HepG2 (cell line): ENCODE measurements at regions not wholly inside any gene's neighbourhood (a gene's known extent, or its start where the extent isn't known, plus 50 kb on each side); places are given as distances from the start of the nearest gene placed in this dataset.

Experiments
- ATAC-seq: fragments of 200-7000 bp; cut with Tn5 transposase; 3 replicates; pipeline ENCODE4 v1.9.1; 2020; ENCODE audit warnings: mild to moderate bottlenecking, moderate library complexity
- BruUV-seq: library from RNA; stranded (reverse); fragments of 400-500 nt; replicated peaks from 2 replicates; lab custom pipeline; 2021; lab: Mats Ljungman, UMichigan
- CTCF ChIA-PET: fragments of 300-600 bp; formaldehyde crosslinking; extraction: SDS; loops from one replicate; lab custom pipeline; 2021; ENCODE audit warnings: low total read pairs, inconsistent platforms, low intra/inter-chr PET ratio; lab: Yijun Ruan, JAX
- POLR2A ChIA-PET: fragments of 350-600 bp; sonication (Branson Sonifier 250); formaldehyde crosslinking; loops from one replicate; lab custom pipeline; 2020; ENCODE audit warnings: antibody characterized with exemption, inconsistent platforms; lab: Yijun Ruan, JAX
- DNase-seq: peaks from one replicate; pipeline ENCODE4 v3.0.0-alpha.2; 2015; ENCODE audit warnings: low spot score
- FAIRE-seq: peaks from 3 replicates; lab custom pipeline; 2011; peaks lifted over from hg19 to GRCh38; lab: Jason Lieb, UNC
- H2AFZ ChIP-seq: one replicate; pipeline ENCODE4 v1.6.1; 2011; ENCODE audit warnings: low read length, inconsistent platforms
- H3K27ac ChIP-seq: fragments of 300-600 bp; 3 replicates; pipeline ENCODE4 v1.8.0; 2011; ENCODE audit warnings: mixed run types, mild to moderate bottlenecking, mixed read lengths, low read length, inconsistent platforms; ENCODE audit not compliant: insufficient read depth; ENCODE audit errors: extremely low read length
- H3K27me3 ChIP-seq, 2 experiments: fragments of 200-600 bp in 1 of 2; 2 replicates in 1 of 2; 3 replicates in 1 of 2; pipeline versions ENCODE4 v1.6.0 to v1.8.0; 2011; ENCODE audit warnings: low read length in 2 of 2, mild to moderate bottlenecking in 2 of 2, moderate library complexity in 2 of 2, inconsistent platforms in 1 of 2; ENCODE audit not compliant: insufficient read depth in 2 of 2, control insufficient read depth in 1 of 2
- H3K36me3 ChIP-seq, 2 experiments: fragments of 200-600 bp in 1 of 2; replicated peaks in 1 of 2; 2 replicates in 1 of 2; 3 replicates in 1 of 2; pipeline versions ENCODE4 v1.5.1 to v1.8.0; 2011; ENCODE audit warnings: low read length in 2 of 2, inconsistent platforms in 1 of 2; ENCODE audit not compliant: insufficient read depth in 2 of 2, control insufficient read depth in 1 of 2
- H3K4me1 ChIP-seq: 2 replicates; pipeline ENCODE4 v1.5.1; 2012; ENCODE audit warnings: low read length, inconsistent platforms; ENCODE audit not compliant: insufficient read depth
- H3K4me2 ChIP-seq: 2 replicates; pipeline ENCODE4 v1.6.0; 2011; ENCODE audit warnings: low read depth, low read length, inconsistent platforms
- H3K4me3 ChIP-seq, 3 experiments: fragments of 200-600 bp in 1 of 3; sonication (generic), shearing (Covaris generic) in 1 of 3; replicated peaks in 1 of 3; 2 replicates each; pipeline ENCODE4 v1.5.1; 2011 to 2016; ENCODE audit warnings: low read length in 3 of 3, inconsistent platforms in 2 of 3, low read depth in 2 of 3, mild to moderate bottlenecking in 2 of 3, control low read depth in 1 of 3, mixed read lengths in 1 of 3; ENCODE audit not compliant: insufficient read depth in 1 of 3
- H3K79me2 ChIP-seq: one replicate; pipeline ENCODE4 v1.6.1; 2011; ENCODE audit warnings: low read length, inconsistent platforms; ENCODE audit not compliant: insufficient read depth
- H3K9ac ChIP-seq: 2 replicates; pipeline ENCODE4 v1.6.0; 2011; ENCODE audit warnings: mild to moderate bottlenecking, low read depth, low read length, inconsistent platforms; ENCODE audit not compliant: insufficient read depth
- H3K9me3 ChIP-seq: 2 replicates; pipeline ENCODE4 v1.5.1; 2012; ENCODE audit warnings: mild to moderate bottlenecking, low read length
- H4K20me1 ChIP-seq: 2 replicates; pipeline ENCODE4 v1.6.0; 2011; ENCODE audit warnings: inconsistent platforms, mild to moderate bottlenecking, low read length, moderate library complexity; ENCODE audit not compliant: insufficient read depth
- ARNT2 ChIP-seq: sonication (generic); formaldehyde crosslinking; IDR thresholded peaks from 2 replicates; pipeline ENCODE4 v1.8.0; 2022; ENCODE audit warnings: mild to moderate bottlenecking, low read depth, missing genetic modification reagents, moderate library complexity
- BORCS8-MEF2B ChIP-seq: sonication (generic); formaldehyde crosslinking; IDR thresholded peaks from 2 replicates; pipeline ENCODE4 v1.8.0; 2022; ENCODE audit warnings: mild to moderate bottlenecking, missing genetic modification reagents
- GATA4 ChIP-seq: sonication (generic); IDR thresholded peaks from 2 replicates; pipeline ENCODE4 v1.6.1; 2016; ENCODE audit warnings: antibody characterized with exemption, low read depth, borderline replicate concordance
- MXI1 ChIP-seq: IDR thresholded peaks from 3 replicates; pipeline ENCODE4 v1.6.1; 2012; ENCODE audit warnings: low read depth, low read length, inconsistent platforms, borderline replicate concordance
- SP2 ChIP-seq: sonication (generic); formaldehyde crosslinking; IDR thresholded peaks from 2 replicates; pipeline ENCODE4 v1.5.1; 2020; ENCODE audit warnings: mild to moderate bottlenecking, missing genetic modification reagents
- ZNF17 ChIP-seq: sonication (generic); formaldehyde crosslinking; IDR thresholded peaks from 2 replicates; pipeline ENCODE4 v1.5.0; 2020; ENCODE audit warnings: mild to moderate bottlenecking, missing genetic modification reagents
- ZNF34 ChIP-seq: sonication (generic); formaldehyde crosslinking; IDR thresholded peaks from 2 replicates; pipeline ENCODE4 v1.4.0; 2020; ENCODE audit warnings: mild to moderate bottlenecking, missing genetic modification reagents, borderline replicate concordance
- ZNF619 ChIP-seq: sonication (generic); formaldehyde crosslinking; IDR thresholded peaks from 2 replicates; pipeline ENCODE4 v1.4.0; 2020; ENCODE audit warnings: mild to moderate bottlenecking, missing genetic modification reagents
- WGBS: methylation state at CpG from one replicate; pipeline ENCODE4 v1.1.6; 2017; ENCODE audit warnings: low lambda C conversion rate; 5-methylcytosine and 5-hydroxymethylcytosine counted together
- in situ Hi-C: cut with HindIII; loops from 2 replicates; pipeline ENCODE4 v1.10.0; 2017; ENCODE audit warnings: low pct_unique_long_range_greater_than_20kb; ENCODE audit not compliant: extremely low pct_ligation_motif_present
- intact Hi-C: fragments of 100-400 bp; cut with micrococcal nuclease; formaldehyde crosslinking; loops from one replicate; pipeline ENCODE4 v1.10.0; 2022; ENCODE audit not compliant: unreplicated experiment

DNA sequence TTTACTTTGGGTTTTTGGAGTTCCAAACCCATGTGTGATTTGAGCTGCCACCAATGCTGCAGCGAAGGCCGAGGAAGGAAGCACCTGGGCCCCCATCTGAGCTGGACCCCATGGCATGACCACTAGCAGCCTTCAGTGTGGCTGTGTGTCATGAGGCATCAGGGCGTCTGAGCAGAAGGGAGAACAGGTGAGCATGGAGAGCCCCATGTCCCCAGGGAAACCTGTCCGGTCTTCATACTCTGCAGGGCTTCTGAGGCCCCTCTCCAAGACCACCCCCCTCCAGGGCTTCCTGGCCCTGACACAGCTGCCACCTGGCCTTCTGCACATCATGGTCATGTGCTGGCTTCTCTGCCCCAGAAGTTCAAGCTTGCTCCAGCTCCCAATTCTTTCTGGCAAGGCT is 169.1 kb upstream of the CST7 start:
- FAIRE-seq, result no peak
- in situ Hi-C loops, result loop anchor here (10.0 kb wide), 1 partner anchor 615 kb away; no protein-coding TSS in a partner anchor
- POLR2A ChIA-PET, result no interaction called here
- Histone ChIP-seq H3K36me3 (no peaks in the 10 kb centered on the region), H3K79me2 (no peaks in the 10 kb centered on the region), H4K20me1 (no peaks in the 10 kb centered on the region), H2AFZ (no peak overlapping the region), H3K27ac (no peak overlapping the region)
- no peak for DNase-seq
- intact Hi-C loops, result loop anchor here (2.0 to 5.0 kb wide), 2 partner anchors 619 to 843 kb away; no protein-coding TSS in a partner anchor
- TF ChIP-seq ZNF17 (CRISPR knock-in tag) (no peak), SP2 (CRISPR knock-in tag) (no peak), GATA4 (no peak), ZNF34 (no peak), BORCS8-MEF2B (no peak), MXI1 (no peak)
- TF ChIP-seq, all 625 proteins: peak for 0
- WGBS, result 6% methylated on average over 3 of the region's 4 CpGs
- no peaks in the 10 kb centered on the region for H3K4me1 ChIP-seq
- BruUV-seq, result no TSS peak
- no peak overlapping the region for H3K4me3 ChIP-seq
- H3K27me3 ChIP-seq, result peaks cover 0 to 3% of the 10 kb centered on the region in 2 experiments; a peak in 2 of 5 replicates
- ATAC-seq, result no peak
- H3K4me2 ChIP-seq, result no peak overlapping the region
- CTCF ChIA-PET, result no interaction called here
- H3K9me3 ChIP-seq, result 0 out of 2 replicates have a peak, but pooled peaks cover 3% of the 10 kb centered on the region
- no peak overlapping the region for H3K9ac ChIP-seq

DNA sequence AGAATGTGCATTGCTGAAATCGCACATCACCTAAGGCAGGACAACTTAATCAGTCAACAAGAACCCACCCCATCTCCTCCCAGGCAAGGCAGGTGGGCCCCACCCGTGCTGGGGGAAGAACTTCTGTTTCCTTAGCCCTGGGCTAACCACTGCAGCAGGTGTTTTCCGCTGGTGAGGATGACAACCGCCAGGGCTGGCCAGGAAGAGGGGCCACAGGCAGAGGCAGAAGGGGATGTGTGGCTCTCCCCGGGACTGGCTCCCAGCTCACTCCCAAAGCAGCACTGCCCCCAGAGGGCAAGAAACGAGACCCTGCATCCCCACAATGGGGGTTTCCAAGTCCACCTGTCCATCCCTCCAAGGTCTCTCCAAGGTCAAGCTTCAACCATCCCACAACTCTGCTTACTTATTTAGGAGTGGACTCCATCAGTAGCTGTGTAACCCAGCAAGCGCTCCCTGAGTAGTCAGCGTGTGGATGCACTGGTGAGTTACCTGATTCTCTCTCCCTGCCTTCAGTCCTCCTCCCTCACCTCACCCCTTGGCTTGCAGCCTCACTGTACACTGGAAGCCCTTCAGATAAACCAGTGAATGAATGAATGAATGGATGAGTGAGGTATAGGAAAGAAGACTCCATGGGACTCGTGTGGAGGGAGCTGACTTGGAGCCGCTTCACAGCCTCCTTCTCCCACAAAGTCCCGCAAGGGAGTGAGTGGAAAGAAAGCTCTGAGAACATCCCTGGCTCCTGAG is 168.2 kb upstream of the CST7 start:
- FAIRE-seq (no peak), ATAC-seq (no peak; the same call in 2 of the 3 replicates), DNase-seq (no peak)
- Histone ChIP-seq H3K9ac (no peak overlapping the region), H3K79me2 (no peaks in the 10 kb centered on the region), H3K4me1 (no peaks in the 10 kb centered on the region), H3K27me3 (peaks cover 0 to 3% of the 10 kb centered on the region in 2 experiments; a peak in 2 of 5 replicates), H3K27ac (no peak overlapping the region), H3K9me3 (no peaks in the 10 kb centered on the region), H3K4me2 (no peak overlapping the region), H4K20me1 (no peaks in the 10 kb centered on the region), H3K4me3 (no peak overlapping the region), H3K36me3 (no peaks in the 10 kb centered on the region), H2AFZ (no peak overlapping the region)
- CTCF ChIA-PET, result no interaction called here
- 28% methylated on average over 11 of the region's 11 CpGs for WGBS
- POLR2A ChIA-PET, result no interaction called here
- in situ Hi-C loops, result no loop called here
- no TSS peak for BruUV-seq
- intact Hi-C loops, result loop anchor here (2.0 to 5.0 kb wide), 2 partner anchors 620 to 844 kb away; no protein-coding TSS in a partner anchor
- TF ChIP-seq ZNF619 (CRISPR knock-in tag) (0 out of 2 replicates have a peak, but pooled peaks have one; percentile 24), ARNT2 (CRISPR knock-in tag) (no peak)
